PC-9 (cell line): ENCODE measurements at regions not wholly inside any gene's neighbourhood (a gene's known extent, or its start where the extent isn't known, plus 50 kb on each side); places are given as distances from the start of the nearest gene placed in this dataset.

Source experiments
- BruUV-seq: library from RNA; stranded (reverse); fragments of 400-500 nt; replicated peaks from 2 replicates; lab custom pipeline; 2021; lab: Mats Ljungman, UMichigan
- CTCF ChIA-PET: fragments of 300-600 bp; sonication (Branson Sonifier 250); formaldehyde crosslinking; loops from one replicate; lab custom pipeline; 2022; ENCODE audit warnings: antibody characterized with exemption; lab: Charles Lee
- POLR2A ChIA-PET: fragments of 300-600 bp; sonication (Branson Sonifier 250); formaldehyde crosslinking; loops from one replicate; lab custom pipeline; 2022; ENCODE audit warnings: antibody characterized with exemption; ENCODE audit not compliant: unreplicated experiment; lab: Charles Lee
- DNase-seq, 2 experiments: peaks; one replicate each; pipeline versions ENCODE4 v3.0.0 to v3.0.0-alpha.2; 2015 to 2022; ENCODE audit warnings: mixed read lengths in 1 of 2
- H2AFZ ChIP-seq: fragments of 200-600 bp; sonication (generic); 2 replicates; pipeline ENCODE4 v1.8.1; 2017; ENCODE audit warnings: antibody characterized with exemption
- H3F3A ChIP-seq: fragments of 200-600 bp; sonication (generic); 2 replicates; pipeline ENCODE4 v1.8.1; 2017; ENCODE audit warnings: antibody characterized with exemption, mild to moderate bottlenecking, low read depth; ENCODE audit not compliant: insufficient read depth
- H3K27ac ChIP-seq: fragments of 200-600 bp; sonication (generic); 2 replicates; pipeline ENCODE4 v1.6.1; 2016; ENCODE audit warnings: mixed run types
- H3K27me3 ChIP-seq: fragments of 200-600 bp; sonication (generic); 2 replicates; pipeline ENCODE4 v1.6.1; 2016; ENCODE audit warnings: low read depth, mixed run types; ENCODE audit not compliant: insufficient read depth
- H3K36me3 ChIP-seq: fragments of 200-600 bp; sonication (generic); 2 replicates; pipeline ENCODE4 v1.6.1; 2016; ENCODE audit warnings: low read depth, mixed run types
- H3K4me1 ChIP-seq: fragments of 200-600 bp; sonication (generic); replicated peaks from 2 replicates; pipeline ENCODE4 v1.6.1; 2016; ENCODE audit warnings: mixed run types; ENCODE audit not compliant: insufficient read depth
- H3K4me2 ChIP-seq: fragments of 200-600 bp; sonication (generic); 2 replicates; pipeline ENCODE4 v1.6.1; 2017; ENCODE audit warnings: mixed run types
- H3K4me3 ChIP-seq: fragments of 200-600 bp; sonication (generic); 2 replicates; pipeline ENCODE4 v1.6.1; 2016; ENCODE audit warnings: mixed run types
- H3K79me2 ChIP-seq: fragments of 200-600 bp; sonication (generic); 2 replicates; pipeline ENCODE4 v1.6.1; 2017; ENCODE audit warnings: low read depth, mixed run types
- H3K9me2 ChIP-seq: fragments of 200-600 bp; sonication (generic); 2 replicates; pipeline ENCODE4 v1.8.1; 2017; ENCODE audit warnings: mild to moderate bottlenecking; ENCODE audit not compliant: insufficient read depth
- H3K9me3 ChIP-seq: fragments of 200-600 bp; sonication (generic); 2 replicates; pipeline ENCODE4 v1.8.1; 2016; ENCODE audit warnings: low read depth; ENCODE audit not compliant: insufficient read depth
- H4K20me1 ChIP-seq: fragments of 200-600 bp; sonication (generic); 2 replicates; pipeline ENCODE4 v1.8.1; 2017; ENCODE audit not compliant: insufficient read depth
- EZH2 ChIP-seq: fragments of 200-600 bp; sonication (generic); IDR thresholded peaks from 2 replicates; pipeline ENCODE4 v1.8.0; 2017; ENCODE audit warnings: antibody characterized with exemption, low read depth
- intact Hi-C: fragments of 100-400 bp; cut with micrococcal nuclease; formaldehyde crosslinking; loops from one replicate; pipeline ENCODE4 v1.10.0; 2022; ENCODE audit not compliant: unreplicated experiment
- TF ChIP-seq, protein P1 (sequence below): fragments of 200-600 bp; sonication (generic); conservative IDR thresholded peaks from 2 replicates; pipeline ENCODE4 v1.6.1; 2017; ENCODE audit warnings: mixed run types, antibody characterized with exemption, mild to moderate bottlenecking, moderate library complexity

DNA sequence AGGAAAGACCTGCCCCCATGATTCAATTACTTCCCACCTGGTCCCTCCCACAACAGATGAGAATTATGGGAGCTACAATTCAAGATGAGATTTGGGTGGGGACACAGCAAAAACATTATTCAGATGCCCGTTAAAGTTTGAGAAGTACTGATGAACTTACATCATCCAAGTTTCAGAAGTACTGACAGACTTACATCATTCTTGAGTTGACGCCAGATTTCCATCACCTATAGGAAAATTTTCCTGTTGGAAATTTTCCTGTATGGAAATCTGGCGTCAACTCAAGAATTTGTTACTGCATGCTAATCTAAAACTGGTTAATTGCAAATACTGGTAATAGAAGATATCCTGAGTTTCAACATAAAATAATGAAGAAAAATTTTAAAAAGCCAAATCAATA lies 975.9 kb downstream of the MAT2B start:
- Histone ChIP-seq H3K9me2 (no peaks in the 10 kb centered on the region), H3K4me2 (no peak overlapping the region), H3K27ac (no peak overlapping the region), H3K9me3 (no peaks in the 10 kb centered on the region), H4K20me1 (no peaks in the 10 kb centered on the region; the same call in 1 of the 2 replicates), H3K4me1 (no peaks in the 10 kb centered on the region), H2AFZ (no peak overlapping the region), H3K36me3 (no peaks in the 10 kb centered on the region), H3F3A (no peaks in the 10 kb centered on the region), H3K27me3 (no peaks in the 10 kb centered on the region), H3K79me2 (no peaks in the 10 kb centered on the region), H3K4me3 (no peak overlapping the region)
- CTCF ChIA-PET = no interaction called here
- POLR2A ChIA-PET = no interaction called here
- no TSS peak for BruUV-seq
- TF ChIP-seq, protein P1, sequence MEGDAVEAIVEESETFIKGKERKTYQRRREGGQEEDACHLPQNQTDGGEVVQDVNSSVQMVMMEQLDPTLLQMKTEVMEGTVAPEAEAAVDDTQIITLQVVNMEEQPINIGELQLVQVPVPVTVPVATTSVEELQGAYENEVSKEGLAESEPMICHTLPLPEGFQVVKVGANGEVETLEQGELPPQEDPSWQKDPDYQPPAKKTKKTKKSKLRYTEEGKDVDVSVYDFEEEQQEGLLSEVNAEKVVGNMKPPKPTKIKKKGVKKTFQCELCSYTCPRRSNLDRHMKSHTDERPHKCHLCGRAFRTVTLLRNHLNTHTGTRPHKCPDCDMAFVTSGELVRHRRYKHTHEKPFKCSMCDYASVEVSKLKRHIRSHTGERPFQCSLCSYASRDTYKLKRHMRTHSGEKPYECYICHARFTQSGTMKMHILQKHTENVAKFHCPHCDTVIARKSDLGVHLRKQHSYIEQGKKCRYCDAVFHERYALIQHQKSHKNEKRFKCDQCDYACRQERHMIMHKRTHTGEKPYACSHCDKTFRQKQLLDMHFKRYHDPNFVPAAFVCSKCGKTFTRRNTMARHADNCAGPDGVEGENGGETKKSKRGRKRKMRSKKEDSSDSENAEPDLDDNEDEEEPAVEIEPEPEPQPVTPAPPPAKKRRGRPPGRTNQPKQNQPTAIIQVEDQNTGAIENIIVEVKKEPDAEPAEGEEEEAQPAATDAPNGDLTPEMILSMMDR = no peak
- no peak for TF ChIP-seq EZH2
- intact Hi-C loops = no loop called here
- DNase-seq = no peak

DNA sequence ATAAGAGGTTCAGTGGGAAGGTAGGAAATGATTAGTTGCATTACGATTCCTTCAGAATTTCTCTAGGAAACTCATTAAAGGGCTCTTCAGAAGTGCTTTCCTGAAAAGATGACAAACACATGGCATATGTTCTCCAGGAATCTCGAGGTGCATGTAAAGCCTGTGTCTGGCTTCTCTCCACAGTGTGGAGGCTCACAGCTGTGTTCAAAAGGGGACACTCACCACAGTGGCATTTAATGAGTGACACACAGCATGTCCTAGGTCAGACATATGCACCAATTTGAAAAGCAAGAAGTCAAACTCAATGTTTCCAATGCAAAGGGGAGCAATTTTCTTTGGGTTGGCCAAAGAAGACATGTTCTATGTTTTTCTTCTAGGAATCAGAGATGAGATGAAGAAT lies 976.9 kb downstream of the MAT2B start:
- H2AFZ ChIP-seq = no peak overlapping the region
- no peaks in the 10 kb centered on the region for H3K79me2 ChIP-seq
- no peak overlapping the region for H3K4me2 ChIP-seq
- CTCF ChIA-PET = no interaction called here
- H3K27me3 ChIP-seq = no peaks in the 10 kb centered on the region
- H4K20me1 ChIP-seq = no peaks in the 10 kb centered on the region; the same call in 1 of the 2 replicates
- POLR2A ChIA-PET = no interaction called here
- no peaks in the 10 kb centered on the region for H3K9me2 ChIP-seq
- no peaks in the 10 kb centered on the region for H3F3A ChIP-seq
- no peak overlapping the region for H3K4me3 ChIP-seq
- H3K36me3 ChIP-seq = no peaks in the 10 kb centered on the region
- intact Hi-C loops = no loop called here
- BruUV-seq = no TSS peak
- H3K4me1 ChIP-seq = no peaks in the 10 kb centered on the region
- DNase-seq = no peak
- no peak for TF ChIP-seq EZH2
- TF ChIP-seq, protein P1 = no peak
- H3K27ac ChIP-seq = no peak overlapping the region
- H3K9me3 ChIP-seq = no peaks in the 10 kb centered on the region

- H3K36me3 ChIP-seq = no peaks in the 10 kb centered on the region
- POLR2A ChIA-PET = no interaction called here
- H3K27me3 ChIP-seq = no peaks in the 10 kb centered on the region
- no TSS peak for BruUV-seq
- no peak for TF ChIP-seq EZH2
- TF ChIP-seq, protein P1 = no peak
- H3K4me2 ChIP-seq = no peak overlapping the region
- intact Hi-C loops = no loop called here
- no peak overlapping the region for H3K27ac ChIP-seq
- no peaks in the 10 kb centered on the region for H3K9me2 ChIP-seq
- H3K4me3 ChIP-seq = no peak overlapping the region
- no peaks in the 10 kb centered on the region for H3K79me2 ChIP-seq
- CTCF ChIA-PET = no interaction called here
- H4K20me1 ChIP-seq = no peaks in the 10 kb centered on the region; the same call in 1 of the 2 replicates
- H2AFZ ChIP-seq = no peak overlapping the region
- H3K4me1 ChIP-seq = no peaks in the 10 kb centered on the region
- no peaks in the 10 kb centered on the region for H3K9me3 ChIP-seq
- no peaks in the 10 kb centered on the region for H3F3A ChIP-seq
- DNase-seq = no peak
Observed at GRCh38 chr5:164484948-164485347, 979.5 kb downstream of the MAT2B start.
